GM12878 (cell line): ENCODE measurements at regions not wholly inside any gene's neighbourhood (a gene's known extent, or its start where the extent isn't known, plus 50 kb on each side); places are given as distances from the start of the nearest gene placed in this dataset.

Source experiments
- ATAC-seq: fragments of 200-7000 bp; cut with Tn5 transposase; 3 replicates; pipeline ENCODE4 v1.9.1; 2020; ENCODE audit warnings: mild to moderate bottlenecking, moderate library complexity
- BruUV-seq: library from RNA; stranded (reverse); fragments of 400-500 nt; replicated peaks from 2 replicates; lab custom pipeline; 2021; lab: Mats Ljungman, UMichigan
- CTCF ChIA-PET: fragments of 300-600 bp; sonication (Branson Sonifier 250); formaldehyde crosslinking; extraction: SDS; loops from one replicate; lab custom pipeline; 2021; ENCODE audit warnings: inconsistent platforms; lab: Yijun Ruan, JAX
- POLR2A ChIA-PET: fragments of 350-600 bp; formaldehyde crosslinking; extraction: SDS; loops from one replicate; lab custom pipeline; 2021; ENCODE audit warnings: inconsistent platforms; lab: Charles Lee
- RAD21 ChIA-PET: fragments of 300-600 bp; sonication (Branson Sonifier 250); formaldehyde crosslinking; loops from one replicate; lab custom pipeline; 2023; ENCODE audit warnings: antibody characterized with exemption; ENCODE audit not compliant: unreplicated experiment; lab: Charles Lee
- SMC1A ChIA-PET: fragments of 300-600 bp; sonication (Branson Sonifier 250); formaldehyde crosslinking; loops from one replicate; lab custom pipeline; 2023; ENCODE audit not compliant: unreplicated experiment, uncharacterized antibody; lab: Charles Lee
- DNase-seq: peaks from one replicate; pipeline ENCODE4 v3.0.0-alpha.2; 2011; ENCODE audit warnings: low read depth, low spot score
- FAIRE-seq: peaks from 3 replicates; lab custom pipeline; 2011; peaks lifted over from hg19 to GRCh38; lab: Jason Lieb, UNC
- H2AFZ ChIP-seq: 2 replicates; pipeline ENCODE4 v1.6.0; 2011; ENCODE audit warnings: low read depth, low read length, control low read depth; ENCODE audit not compliant: control insufficient read depth
- H3K27ac ChIP-seq: 2 replicates; pipeline ENCODE4 v1.5.1; 2011; ENCODE audit warnings: control low read depth; ENCODE audit not compliant: control insufficient read depth, insufficient read depth
- H3K27me3 ChIP-seq, 2 experiments: replicated peaks in 1 of 2; 2 replicates each; pipeline versions ENCODE4 v1.6.0 to v1.6.1; 2011; ENCODE audit warnings: low read length in 1 of 2; ENCODE audit not compliant: control insufficient read depth in 2 of 2, insufficient read depth in 2 of 2
- H3K36me3 ChIP-seq, 2 experiments: 2 replicates each; pipeline ENCODE4 v1.5.1; 2011; ENCODE audit warnings: low read length in 1 of 2; ENCODE audit not compliant: control insufficient read depth in 2 of 2, insufficient read depth in 2 of 2
- H3K4me1 ChIP-seq: 2 replicates; pipeline ENCODE4 v1.6.1; 2011; ENCODE audit warnings: mild to moderate bottlenecking, low read length, moderate library complexity, mixed read lengths; ENCODE audit not compliant: control insufficient read depth, insufficient read depth
- H3K4me2 ChIP-seq: 2 replicates; pipeline ENCODE4 v1.6.0; 2011; ENCODE audit warnings: control low read depth; ENCODE audit not compliant: control insufficient read depth, insufficient read depth
- H3K4me3 ChIP-seq: fragments of 200-600 bp; sonication (generic); 2 replicates; pipeline ENCODE4 v1.5.1; 2016
- H3K79me2 ChIP-seq: 2 replicates; pipeline ENCODE4 v1.6.0; 2011; ENCODE audit warnings: low read length; ENCODE audit not compliant: control insufficient read depth, insufficient read depth
- H3K9ac ChIP-seq: 2 replicates; pipeline ENCODE4 v1.8.0; 2011; ENCODE audit warnings: low read length, control low read depth, mixed read lengths; ENCODE audit not compliant: control insufficient read depth, insufficient read depth
- H3K9me3 ChIP-seq: replicated peaks from 3 replicates; pipeline ENCODE4 v1.5.1; 2011; ENCODE audit warnings: mild to moderate bottlenecking, low read length; ENCODE audit not compliant: control insufficient read depth, insufficient read depth
- H4K20me1 ChIP-seq: 2 replicates; pipeline ENCODE4 v1.6.0; 2011; ENCODE audit not compliant: control insufficient read depth, insufficient read depth
- ATF3 ChIP-seq: IDR thresholded peaks from 2 replicates; pipeline ENCODE4 v1.6.1; 2011; ENCODE audit warnings: low read depth, mild to moderate bottlenecking, low read length, moderate library complexity, borderline replicate concordance; ENCODE audit errors: extremely low read depth
- BMI1 ChIP-seq: fragments of 450-650 bp; IDR thresholded peaks from 2 replicates; pipeline ENCODE4 v1.6.1; 2016; ENCODE audit warnings: mild to moderate bottlenecking, moderate library complexity, borderline replicate concordance
- FOXK2 ChIP-seq: fragments of 450-650 bp; IDR thresholded peaks from 2 replicates; pipeline ENCODE4 v1.6.1; 2017; ENCODE audit warnings: mild to moderate bottlenecking, moderate library complexity
- KDM1A ChIP-seq: fragments of 200-600 bp; sonication (generic); IDR thresholded peaks from 2 replicates; pipeline ENCODE4 v1.6.1; 2016; ENCODE audit warnings: borderline replicate concordance
- RFX5 ChIP-seq: IDR thresholded peaks from 2 replicates; pipeline ENCODE4 v1.6.1; 2011; ENCODE audit warnings: low read depth, low read length, improper control_type of control experiment
- WGBS: methylation state at CpG from one replicate; pipeline ENCODE4 v1.1.6; 2016; ENCODE audit warnings: low lambda C conversion rate; ENCODE audit not compliant: insufficient replicate concordance, insufficient coverage; ENCODE audit errors: missing lambda C conversion rate; 5-methylcytosine and 5-hydroxymethylcytosine counted together
- in situ Hi-C: fragments of 300-500 bp; cut with MboI; formaldehyde crosslinking; loops from 9 replicates; pipeline ENCODE4 v1.14.3; 2018; ENCODE audit warnings: mixed read lengths
- intact Hi-C: fragments of 100-400 bp; cut with micrococcal nuclease; formaldehyde crosslinking; loops from one replicate; pipeline ENCODE4 v1.14.2; 2022; ENCODE audit not compliant: unreplicated experiment

GRCh38 chr19:41525989-41526388 is 50.0 kb upstream of the CEACAM21 start:
- peaks cover 34% of the 10 kb centered on the region for H3K4me1 ChIP-seq
- no peaks in the 10 kb centered on the region for H3K36me3 ChIP-seq
- H2AFZ ChIP-seq, result no peak overlapping the region
- intact Hi-C loops (no loop called here), in situ Hi-C loops (no loop called here)
- 65% methylated on average over 1 of the region's 1 CpG for WGBS
- SMC1A ChIA-PET, result interaction anchor here (0.9 to 1.0 kb wide), 2 partner anchors 10 to 27 kb away, joined by 3 to 4 read pairs; no protein-coding TSS in a partner anchor
- H3K9me3 ChIP-seq, result peaks cover 23% of the 10 kb centered on the region
- BruUV-seq, result no TSS peak
- no peak overlapping the region for H3K9ac ChIP-seq
- no peak for ATAC-seq
- H3K4me3 ChIP-seq, result no peak overlapping the region
- no peaks in the 10 kb centered on the region for H4K20me1 ChIP-seq
- H3K27me3 ChIP-seq, result no peaks in the 10 kb centered on the region
- POLR2A ChIA-PET, result no interaction called here
- TF ChIP-seq BMI1 (no peak), ATF3 (no peak), FOXK2 (no peak), RFX5 (no peak), KDM1A (no peak)
- RAD21 ChIA-PET, result interaction anchor here (0.6 kb wide), 1 partner anchor 318 kb away, joined by 3 read pairs; no protein-coding TSS in a partner anchor
- H3K4me2 ChIP-seq, result no peak overlapping the region
- FAIRE-seq, result no peak
- H3K27ac ChIP-seq, result no peak overlapping the region
- H3K79me2 ChIP-seq, result no peaks in the 10 kb centered on the region
- DNase-seq, result no peak
- CTCF ChIA-PET, result interaction anchor here (0.6 to 1.1 kb wide), 6 partner anchors 10 to 313 kb away, joined by 3 to 8 read pairs (median 3); no protein-coding TSS in a partner anchor
